Hepatocyte (in vitro differentiated cells): ENCODE measurements at regions not wholly inside any gene's neighbourhood (a gene's known extent, or its start where the extent isn't known, plus 50 kb on each side); places are given as distances from the start of the nearest gene placed in this dataset.

Experiments used
- CTCF ChIP-seq: fragments of 200-600 bp; sonication (generic); IDR thresholded peaks from 2 replicates; pipeline ENCODE4 v1.5.1; 2016; ENCODE audit warnings: antibody characterized with exemption, mild to moderate bottlenecking; ENCODE audit not compliant: poor library complexity
- EZH2 ChIP-seq: fragments of 200-600 bp; sonication (generic); IDR thresholded peaks from 2 replicates; pipeline ENCODE4 v1.6.1; 2016; ENCODE audit warnings: antibody characterized with exemption, mild to moderate bottlenecking, borderline replicate concordance

GRCh38 chr7:38330039-38330438 lies 56.6 kb upstream of the TARP start:
- no peak for TF ChIP-seq CTCF
- no peak for TF ChIP-seq EZH2
